DOHH2 (cell line): ENCODE measurements at regions not wholly inside any gene's neighbourhood (a gene's known extent, or its start where the extent isn't known, plus 50 kb on each side); places are given as distances from the start of the nearest gene placed in this dataset.

ENCODE experiments used
- H3F3A ChIP-seq: fragments of 200-600 bp; sonication (generic), shearing (Covaris generic); 2 replicates; pipeline ENCODE4 v1.6.0; 2016; ENCODE audit warnings: antibody characterized with exemption, mild to moderate bottlenecking; ENCODE audit not compliant: control insufficient read depth, insufficient read depth
- H3K27ac ChIP-seq: fragments of 200-600 bp; sonication (generic); 2 replicates; pipeline ENCODE4 v1.5.1; 2014; ENCODE audit warnings: low read depth, mild to moderate bottlenecking, low read length, moderate library complexity
- H3K27me3 ChIP-seq: fragments of 200-600 bp; sonication (generic); 2 replicates; pipeline ENCODE4 v1.6.1; 2014; ENCODE audit warnings: mild to moderate bottlenecking, low read length, mixed read lengths; ENCODE audit not compliant: control insufficient read depth
- H3K36me3 ChIP-seq: fragments of 200-600 bp; sonication (generic); 2 replicates; pipeline ENCODE4 v1.6.1; 2014; ENCODE audit warnings: mild to moderate bottlenecking, low read length, moderate library complexity, mixed read lengths; ENCODE audit not compliant: control insufficient read depth
- H3K4me1 ChIP-seq: fragments of 200-600 bp; sonication (generic); 2 replicates; pipeline ENCODE4 v1.6.1; 2014; ENCODE audit warnings: mild to moderate bottlenecking, low read length, mixed read lengths; ENCODE audit not compliant: control insufficient read depth
- H3K4me2 ChIP-seq: fragments of 200-600 bp; sonication (generic); 2 replicates; pipeline ENCODE4 v1.6.0; 2014; ENCODE audit warnings: mild to moderate bottlenecking, low read length, moderate library complexity
- H3K4me3 ChIP-seq: fragments of 200-600 bp; sonication (generic); 2 replicates; pipeline ENCODE4 v1.5.1; 2014; ENCODE audit warnings: mild to moderate bottlenecking, low read length, mixed read lengths
- H3K79me2 ChIP-seq: fragments of 200-600 bp; sonication (generic); 2 replicates; pipeline ENCODE4 v1.6.1; 2014; ENCODE audit warnings: mild to moderate bottlenecking, low read length, mixed read lengths; ENCODE audit not compliant: control insufficient read depth
- H3K9me2 ChIP-seq: fragments of 200-600 bp; sonication (generic); replicated peaks from 2 replicates; pipeline ENCODE4 v1.6.1; 2014; ENCODE audit warnings: mild to moderate bottlenecking, low read length, mixed read lengths; ENCODE audit not compliant: control insufficient read depth
- H3K9me3 ChIP-seq: fragments of 200-600 bp; sonication (generic); 2 replicates; pipeline ENCODE4 v1.6.1; 2014; ENCODE audit warnings: antibody characterized with exemption, low read length, mixed read lengths; ENCODE audit not compliant: control insufficient read depth, insufficient read depth
- H4K20me1 ChIP-seq: fragments of 200-600 bp; sonication (generic); 2 replicates; pipeline ENCODE4 v1.6.0; 2014; ENCODE audit warnings: low read depth, mild to moderate bottlenecking, antibody characterized with exemption, low read length, moderate library complexity; ENCODE audit not compliant: control insufficient read depth, insufficient read depth
- CTCF ChIP-seq: fragments of 200-600 bp; sonication (generic); IDR thresholded peaks from one replicate; pipeline ENCODE4 v1.5.1; 2014; ENCODE audit warnings: antibody characterized with exemption, mild to moderate bottlenecking, low read depth, low read length; ENCODE audit not compliant: poor library complexity, severe bottlenecking
- EZH2phosphoT487 ChIP-seq: fragments of 200-600 bp; sonication (generic); IDR thresholded peaks from 2 replicates; pipeline ENCODE4 v1.6.1; 2017; ENCODE audit warnings: borderline replicate concordance, mild to moderate bottlenecking, antibody characterized with exemption, low read length, moderate library complexity, mixed read lengths

DNA sequence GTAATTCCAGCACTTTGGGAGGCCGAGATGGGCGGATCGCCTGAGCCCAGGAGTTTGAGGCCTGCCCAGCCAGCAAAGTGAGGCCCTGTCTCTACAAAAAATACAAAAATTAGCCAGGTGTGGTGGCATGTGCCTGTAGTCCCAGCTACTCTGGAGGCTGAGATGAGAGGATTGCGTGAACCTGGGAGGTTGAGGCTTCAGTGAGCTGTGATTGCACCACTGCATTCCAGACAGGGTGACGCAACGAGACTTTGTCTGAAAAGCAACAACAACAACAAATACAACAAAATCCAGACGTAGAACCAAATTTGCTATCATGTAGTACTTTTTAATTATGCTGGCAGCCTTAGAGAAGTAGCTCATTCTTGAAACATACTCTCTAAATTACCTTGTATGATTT lies 277.1 kb downstream of the KLF5 start:
- no peak overlapping the region for H3K27ac ChIP-seq
- H3K4me2 ChIP-seq = no peak overlapping the region
- H3K4me3 ChIP-seq = no peak overlapping the region

DNA sequence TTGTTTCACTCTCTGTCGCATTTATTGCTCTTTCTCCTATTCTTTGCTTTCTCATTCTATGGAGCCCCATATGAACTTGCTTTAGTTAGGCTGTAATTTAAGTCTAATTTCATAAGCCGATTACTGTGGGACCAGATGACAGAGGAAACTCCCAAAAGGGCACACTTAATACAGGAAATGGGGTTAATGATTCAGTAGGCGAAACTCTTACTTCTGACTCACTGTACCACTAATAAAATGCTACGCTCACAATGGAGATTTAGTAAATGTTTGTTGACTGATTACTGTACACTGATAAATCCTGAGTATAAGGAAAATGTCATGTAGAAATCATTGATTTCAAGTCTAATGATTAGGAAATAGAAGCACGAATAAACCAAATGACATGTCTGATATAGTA lies 276.4 kb downstream of the KLF5 start:
- Histone ChIP-seq H3K27ac (no peak overlapping the region), H3K4me2 (no peak overlapping the region)
- TF ChIP-seq CTCF = no peak
- no peak for TF ChIP-seq EZH2phosphoT487

More for the DNA sequence above, 277.1 kb downstream of the KLF5 start:
- Histone ChIP-seq H3K4me1 (no peaks in the 10 kb centered on the region), H4K20me1 (no peaks in the 10 kb centered on the region), H3K79me2 (no peaks in the 10 kb centered on the region), H3K36me3 (no peaks in the 10 kb centered on the region), H3K27me3 (no peaks in the 10 kb centered on the region), H3K9me2 (no peaks in the 10 kb centered on the region), H3F3A (no peaks in the 10 kb centered on the region), H3K9me3 (no peaks in the 10 kb centered on the region)
- TF ChIP-seq CTCF = no peak
- no peak for TF ChIP-seq EZH2phosphoT487

DNA sequence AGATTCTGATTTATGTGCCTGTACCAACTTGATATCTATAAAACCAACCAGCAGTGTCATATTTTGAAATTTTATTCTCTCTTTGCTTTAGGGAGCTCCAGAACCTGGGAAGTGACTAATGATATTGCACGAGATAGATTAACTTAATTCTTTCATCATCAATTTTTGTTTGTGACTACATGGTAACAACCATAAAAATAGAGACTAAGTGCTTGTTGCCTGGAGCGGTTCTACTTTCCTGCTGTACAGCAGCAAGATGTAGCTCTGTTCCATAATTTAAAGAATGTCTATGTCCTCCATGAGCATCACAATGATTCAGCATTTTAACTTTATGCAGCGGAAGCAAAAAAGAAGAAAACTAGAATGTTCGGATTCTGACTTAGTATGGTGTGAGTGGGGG lies 275.6 kb downstream of the KLF5 start:
- H3K27me3 ChIP-seq = no peaks in the 10 kb centered on the region
- H4K20me1 ChIP-seq = no peaks in the 10 kb centered on the region
- no peaks in the 10 kb centered on the region for H3K9me2 ChIP-seq
- H3K4me2 ChIP-seq = no peak overlapping the region
- no peaks in the 10 kb centered on the region for H3K36me3 ChIP-seq
- TF ChIP-seq EZH2phosphoT487 = no peak
- no peak for TF ChIP-seq CTCF
- no peaks in the 10 kb centered on the region for H3F3A ChIP-seq
- H3K79me2 ChIP-seq = no peaks in the 10 kb centered on the region
- H3K4me3 ChIP-seq = no peak overlapping the region
- no peaks in the 10 kb centered on the region for H3K9me3 ChIP-seq
- H3K4me1 ChIP-seq = no peaks in the 10 kb centered on the region
- H3K27ac ChIP-seq = no peak overlapping the region

More for the DNA sequence above, 276.4 kb downstream of the KLF5 start:
- Histone ChIP-seq H3K9me2 (no peaks in the 10 kb centered on the region), H3K9me3 (no peaks in the 10 kb centered on the region), H3K27me3 (no peaks in the 10 kb centered on the region), H3K4me1 (no peaks in the 10 kb centered on the region), H3K36me3 (no peaks in the 10 kb centered on the region), H4K20me1 (no peaks in the 10 kb centered on the region), H3K79me2 (no peaks in the 10 kb centered on the region), H3F3A (no peaks in the 10 kb centered on the region), H3K4me3 (no peak overlapping the region)

GRCh38 chr13:73331556-73331955 lies 272.8 kb downstream of the KLF5 start:
- no peaks in the 10 kb centered on the region for H3F3A ChIP-seq

More at GRCh38 chr13:73331556-73331955, 272.8 kb downstream of the KLF5 start:
- Histone ChIP-seq H3K4me1 (no peaks in the 10 kb centered on the region), H3K9me2 (no peaks in the 10 kb centered on the region), H3K4me2 (no peak overlapping the region), H3K4me3 (no peak overlapping the region), H3K9me3 (no peaks in the 10 kb centered on the region), H3K27ac (no peak overlapping the region), H3K79me2 (no peaks in the 10 kb centered on the region), H4K20me1 (no peaks in the 10 kb centered on the region), H3K27me3 (no peaks in the 10 kb centered on the region), H3K36me3 (no peaks in the 10 kb centered on the region)
- TF ChIP-seq EZH2phosphoT487 (no peak), CTCF (no peak)
